K562 (cell line): ENCODE measurements at regions not wholly inside any gene's neighbourhood (a gene's known extent, or its start where the extent isn't known, plus 50 kb on each side); places are given as distances from the start of the nearest gene placed in this dataset.

Experiments
- ATAC-seq: fragments of 200-7000 bp; cut with Tn5 transposase; 3 replicates; pipeline ENCODE4 v1.9.1; 2020; ENCODE audit warnings: moderate library complexity
- BruUV-seq: library from RNA; stranded (reverse); fragments of 400-500 nt; replicated peaks from 2 replicates; lab custom pipeline; 2021; lab: Mats Ljungman, UMichigan
- CTCF ChIA-PET: fragments of 300-600 bp; formaldehyde crosslinking; extraction: SDS; loops from one replicate; lab custom pipeline; 2021; ENCODE audit warnings: low intra/inter-chr PET ratio; lab: Yijun Ruan, JAX
- POLR2A ChIA-PET: fragments of 300-600, 350-650 bp; sonication (Branson Sonifier 250); formaldehyde crosslinking; extraction: SDS; loops from one replicate; lab custom pipeline; 2021; ENCODE audit warnings: antibody characterized with exemption, inconsistent platforms; lab: Yijun Ruan, JAX
- DNase-seq, 4 experiments: peaks; one replicate each; pipeline versions ENCODE4 v3.0.0 to v3.0.0-alpha.2; 2011 to 2018; ENCODE audit warnings: low spot score in 3 of 4, mixed read lengths in 3 of 4; ENCODE audit errors: extremely low read depth in 1 of 4
- FAIRE-seq: peaks from 2 replicates; lab custom pipeline; 2011; peaks lifted over from hg19 to GRCh38; lab: Jason Lieb, UNC
- H2AFZ ChIP-seq: 2 replicates; pipeline ENCODE4 v1.6.0; 2011; ENCODE audit warnings: low read depth, low read length, control low read depth, inconsistent platforms
- H3K27ac ChIP-seq: fragments of 200-600 bp; 3 replicates; pipeline ENCODE4 v1.8.0; 2011; ENCODE audit warnings: low read depth, mild to moderate bottlenecking, control low read depth, inconsistent platforms, low read length, moderate library complexity, mixed read lengths; ENCODE audit errors: extremely low read depth
- H3K27me3 ChIP-seq, 2 experiments: fragments of 300-600 bp in 1 of 2; 2 replicates in 1 of 2; 3 replicates in 1 of 2; pipeline versions ENCODE4 v1.6.0 to v1.8.0; 2011; ENCODE audit warnings: inconsistent platforms in 2 of 2, low read length in 2 of 2, mild to moderate bottlenecking in 1 of 2, mixed read lengths in 1 of 2, moderate library complexity in 1 of 2; ENCODE audit not compliant: control insufficient read depth in 2 of 2, insufficient read depth in 2 of 2
- H3K36me3 ChIP-seq: fragments of 300-600 bp; 3 replicates; pipeline ENCODE4 v1.8.0; 2011; ENCODE audit warnings: mild to moderate bottlenecking, low read length, inconsistent platforms; ENCODE audit not compliant: control insufficient read depth, insufficient read depth
- H3K4me1 ChIP-seq, 2 experiments: fragments of 200-600 bp in 1 of 2; replicated peaks in 1 of 2; 2 replicates in 1 of 2; 3 replicates in 1 of 2; pipeline versions ENCODE4 v1.5.1 to v1.8.0; 2011; ENCODE audit warnings: inconsistent platforms in 2 of 2, low read length in 2 of 2, mild to moderate bottlenecking in 1 of 2, mixed read lengths in 1 of 2, moderate library complexity in 1 of 2; ENCODE audit not compliant: control insufficient read depth in 2 of 2, insufficient read depth in 2 of 2
- H3K4me2 ChIP-seq: 2 replicates; pipeline ENCODE4 v1.6.1; 2011; ENCODE audit warnings: low read length, control low read depth, inconsistent platforms, mixed read lengths; ENCODE audit not compliant: insufficient read depth
- H3K4me3 ChIP-seq: fragments of 200-600 bp; sonication (generic), shearing (Covaris generic); 2 replicates; pipeline ENCODE4 v1.5.1; 2016; ENCODE audit warnings: control low read depth, inconsistent platforms
- H3K79me2 ChIP-seq: fragments of 200-600 bp; 3 replicates; pipeline ENCODE4 v1.8.0; 2011; ENCODE audit warnings: low read length, inconsistent platforms; ENCODE audit not compliant: control insufficient read depth, insufficient read depth
- H3K9ac ChIP-seq, 2 experiments: 2 replicates each; pipeline versions ENCODE4 v1.6.0 to v1.6.1; 2011; ENCODE audit warnings: low read depth in 2 of 2, low read length in 2 of 2, control low read depth in 1 of 2, inconsistent platforms in 1 of 2, mild to moderate bottlenecking in 1 of 2, mixed read lengths in 1 of 2; ENCODE audit not compliant: insufficient read depth in 1 of 2
- H3K9me1 ChIP-seq: one replicate; pipeline ENCODE4 v1.6.0; 2011; ENCODE audit warnings: inconsistent platforms, mild to moderate bottlenecking, low read length, moderate library complexity; ENCODE audit not compliant: control insufficient read depth, insufficient read depth
- H3K9me3 ChIP-seq: replicated peaks from 2 replicates; pipeline ENCODE4 v1.5.1; 2011; ENCODE audit warnings: low read depth, low read length, inconsistent platforms; ENCODE audit not compliant: control insufficient read depth, insufficient read depth
- H4K20me1 ChIP-seq: replicated peaks from 2 replicates; pipeline ENCODE4 v1.6.1; 2011; ENCODE audit warnings: low read length, inconsistent platforms, mixed read lengths; ENCODE audit not compliant: control insufficient read depth, insufficient read depth
- ATF7 ChIP-seq: fragments of 450-650 bp; IDR thresholded peaks from 2 replicates; pipeline ENCODE4 v1.7.1; 2014; ENCODE audit warnings: mild to moderate bottlenecking, moderate library complexity
- BRD4 ChIP-seq: fragments of 200-600 bp; sonication (generic); IDR thresholded peaks from 2 replicates; pipeline ENCODE4 v1.6.1; 2017; ENCODE audit warnings: inconsistent platforms
- CBFA2T2 ChIP-seq: fragments of 450-650 bp; conservative IDR thresholded peaks from 2 replicates; pipeline ENCODE4 v1.6.1; 2017; ENCODE audit warnings: mild to moderate bottlenecking
- CBX5 ChIP-seq: IDR thresholded peaks from 2 replicates; pipeline ENCODE4 v1.6.1; 2014; ENCODE audit warnings: low read depth, borderline replicate concordance
- CCAR2 ChIP-seq: fragments of 200-400 bp; formaldehyde crosslinking; IDR thresholded peaks from 2 replicates; pipeline ENCODE4 v1.6.1; 2017; ENCODE audit warnings: mild to moderate bottlenecking, low read depth, low read length
- DIDO1 ChIP-seq: fragments of 450-650 bp; IDR thresholded peaks from 2 replicates; pipeline ENCODE4 v1.6.1; 2016; ENCODE audit warnings: low read depth, missing biosample characterization, missing genetic modification characterization
- ETV6 ChIP-seq, 3 experiments: fragments of 150-350 bp in 1 of 3; sonication (generic) in 1 of 3; formaldehyde crosslinking in 1 of 3; IDR thresholded peaks; 2 replicates each; pipeline versions ENCODE4 v1.6.1 to v1.8.0; 2014 to 2022; ENCODE audit warnings: borderline replicate concordance in 2 of 3, low read depth in 2 of 3, antibody characterized with exemption in 1 of 3, low read length in 1 of 3, mild to moderate bottlenecking in 1 of 3, missing genetic modification reagents in 1 of 3
- FUS ChIP-seq: fragments of 200-400 bp; formaldehyde crosslinking; optimal IDR thresholded peaks from 2 replicates; pipeline ENCODE3; 2017; ENCODE audit warnings: low read depth, low read length
- KAT7 ChIP-seq: sonication (generic); formaldehyde crosslinking; IDR thresholded peaks from 2 replicates; pipeline ENCODE4 v1.8.0; 2022; ENCODE audit warnings: missing genetic modification reagents, mild to moderate bottlenecking, borderline replicate concordance
- MIER1 ChIP-seq: fragments of 450-650 bp; IDR thresholded peaks from 2 replicates; pipeline ENCODE4 v1.6.1; 2016; ENCODE audit warnings: antibody characterized with exemption, mild to moderate bottlenecking, low read depth
- PRPF4 ChIP-seq: fragments of 200-400 bp; formaldehyde crosslinking; IDR thresholded peaks from one replicate; pipeline ENCODE4 v1.6.1; 2017; ENCODE audit warnings: low read length, low read depth, mild to moderate bottlenecking; ENCODE audit not compliant: insufficient read depth, poor library complexity, severe bottlenecking
- TAF15 ChIP-seq: fragments of 200-400 bp; formaldehyde crosslinking; IDR thresholded peaks from 2 replicates; pipeline ENCODE4 v1.6.1; 2017; ENCODE audit warnings: mild to moderate bottlenecking, low read depth, low read length, moderate library complexity
- ZFX ChIP-seq: sonication (generic); formaldehyde crosslinking; IDR thresholded peaks from 2 replicates; pipeline ENCODE4 v1.8.0; 2022; ENCODE audit warnings: mild to moderate bottlenecking, missing genetic modification reagents, moderate library complexity
- ZKSCAN3 ChIP-seq: fragments of 250-450 bp; sonication (Bioruptor Pico); IDR thresholded peaks from 2 replicates; pipeline ENCODE4 v1.4.0; 2020
- ZNF384 ChIP-seq: IDR thresholded peaks from 2 replicates; pipeline ENCODE4 v1.6.1; 2012; ENCODE audit warnings: low read depth, low read length, improper control_type of control experiment
- ZNF75A ChIP-seq: fragments of 450-650 bp; formaldehyde crosslinking; IDR thresholded peaks from 2 replicates; pipeline ENCODE4 v1.4.0; 2020; ENCODE audit warnings: mild to moderate bottlenecking
- ZNF764 ChIP-seq: fragments of 250-450 bp; sonication (Bioruptor Pico); IDR thresholded peaks from 2 replicates; pipeline ENCODE4 v1.4.0; 2020; ENCODE audit warnings: low read depth, mild to moderate bottlenecking, moderate library complexity
- WGBS: fragments of 100-300 bp; shearing (Covaris generic); methylation state at CpG from one replicate; pipeline ENCODE4 v1.1.6; 2016; ENCODE audit warnings: low coverage, mixed read lengths; ENCODE audit not compliant: insufficient coverage; ENCODE audit errors: missing lambda C conversion rate; 5-methylcytosine and 5-hydroxymethylcytosine counted together
- in situ Hi-C: fragments of 300-500 bp; cut with MboI; formaldehyde crosslinking; loops from 4 replicates; pipeline ENCODE4 v1.15.0; 2018; ENCODE audit warnings: inconsistent platforms, mixed read lengths
- intact Hi-C: fragments of 100-400 bp; cut with micrococcal nuclease; formaldehyde crosslinking; loops from 2 replicates; pipeline ENCODE4 v1.14.2; 2022
- TF ChIP-seq, protein P1 (sequence below): fragments of 450-650 bp; formaldehyde crosslinking; IDR thresholded peaks from 2 replicates; pipeline ENCODE4 v1.4.0; 2022; ENCODE audit warnings: mild to moderate bottlenecking, moderate library complexity
- TF ChIP-seq, protein P2 (sequence below): fragments of 450-650 bp; IDR thresholded peaks from 2 replicates; pipeline ENCODE4 v1.6.1; 2016; ENCODE audit warnings: low read depth, mild to moderate bottlenecking, moderate library complexity
- TF ChIP-seq, protein P3 (sequence below): fragments of 450-650 bp; formaldehyde crosslinking; IDR thresholded peaks from 2 replicates; pipeline ENCODE4 v1.4.0; 2020; ENCODE audit warnings: mild to moderate bottlenecking, moderate library complexity

- CTCF ChIA-PET = no interaction called here
- no peaks in the 10 kb centered on the region for H3K9me1 ChIP-seq
- 0% methylated on average over 4 of the region's 4 CpGs for WGBS
- TF ChIP-seq, protein P1, sequence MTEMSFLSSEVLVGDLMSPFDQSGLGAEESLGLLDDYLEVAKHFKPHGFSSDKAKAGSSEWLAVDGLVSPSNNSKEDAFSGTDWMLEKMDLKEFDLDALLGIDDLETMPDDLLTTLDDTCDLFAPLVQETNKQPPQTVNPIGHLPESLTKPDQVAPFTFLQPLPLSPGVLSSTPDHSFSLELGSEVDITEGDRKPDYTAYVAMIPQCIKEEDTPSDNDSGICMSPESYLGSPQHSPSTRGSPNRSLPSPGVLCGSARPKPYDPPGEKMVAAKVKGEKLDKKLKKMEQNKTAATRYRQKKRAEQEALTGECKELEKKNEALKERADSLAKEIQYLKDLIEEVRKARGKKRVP (CRISPR knock-in tag) = no peak
- no peak for TF ChIP-seq ATF7
- no peak for TF ChIP-seq KAT7 (CRISPR knock-in tag)
- TF ChIP-seq BRD4 = no peak
- TF ChIP-seq PRPF4 = no peak
- TF ChIP-seq ETV6 (IDR thresholded peaks at IDR 0.05; ENCODE audit: borderline replicate concordance in 1 of 2, low read depth in 2 of 2, low read length in 1 of 2) = no peak
- no peak for TF ChIP-seq ETV6 (CRISPR knock-in tag; IDR thresholded peaks at IDR 0.05; ENCODE audit: borderline replicate concordance)
- no peak for TF ChIP-seq DIDO1
- TF ChIP-seq ZNF384 = no peak
- no peak for TF ChIP-seq CCAR2
- no peak for TF ChIP-seq ZNF764 (CRISPR knock-in tag)
- TF ChIP-seq FUS = no peak
- no peak for TF ChIP-seq CBX5
- TF ChIP-seq, protein P2, sequence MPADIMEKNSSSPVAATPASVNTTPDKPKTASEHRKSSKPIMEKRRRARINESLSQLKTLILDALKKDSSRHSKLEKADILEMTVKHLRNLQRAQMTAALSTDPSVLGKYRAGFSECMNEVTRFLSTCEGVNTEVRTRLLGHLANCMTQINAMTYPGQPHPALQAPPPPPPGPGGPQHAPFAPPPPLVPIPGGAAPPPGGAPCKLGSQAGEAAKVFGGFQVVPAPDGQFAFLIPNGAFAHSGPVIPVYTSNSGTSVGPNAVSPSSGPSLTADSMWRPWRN = no peak
- no peak for TF ChIP-seq MIER1
- no peak for TF ChIP-seq ZFX
- TF ChIP-seq TAF15 = no peak
- TF ChIP-seq ZNF75A (CRISPR knock-in tag) = no peak
- TF ChIP-seq ZKSCAN3 (CRISPR knock-in tag) = no peak
- TF ChIP-seq CBFA2T2 = no peak
- TF ChIP-seq, protein P3, sequence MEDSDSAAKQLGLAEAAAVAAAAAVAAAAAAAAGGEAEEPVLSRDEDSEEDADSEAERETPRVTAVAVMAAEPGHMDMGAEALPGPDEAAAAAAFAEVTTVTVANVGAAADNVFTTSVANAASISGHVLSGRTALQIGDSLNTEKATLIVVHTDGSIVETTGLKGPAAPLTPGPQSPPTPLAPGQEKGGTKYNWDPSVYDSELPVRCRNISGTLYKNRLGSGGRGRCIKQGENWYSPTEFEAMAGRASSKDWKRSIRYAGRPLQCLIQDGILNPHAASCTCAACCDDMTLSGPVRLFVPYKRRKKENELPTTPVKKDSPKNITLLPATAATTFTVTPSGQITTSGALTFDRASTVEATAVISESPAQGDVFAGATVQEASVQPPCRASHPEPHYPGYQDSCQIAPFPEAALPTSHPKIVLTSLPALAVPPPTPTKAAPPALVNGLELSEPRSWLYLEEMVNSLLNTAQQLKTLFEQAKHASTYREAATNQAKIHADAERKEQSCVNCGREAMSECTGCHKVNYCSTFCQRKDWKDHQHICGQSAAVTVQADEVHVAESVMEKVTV (CRISPR knock-in tag) = no peak
- H3K9ac ChIP-seq = no peak overlapping the region
- no peak overlapping the region for H3K4me3 ChIP-seq
- no peaks in the 10 kb centered on the region for H3K9me3 ChIP-seq
- ATAC-seq (no peak), FAIRE-seq (no peak), DNase-seq (no peak)
- intact Hi-C loops = no loop called here
- no peaks in the 10 kb centered on the region for H3K36me3 ChIP-seq
- in situ Hi-C loops = no loop called here
- H3K27me3 ChIP-seq = no peaks in the 10 kb centered on the region
- H2AFZ ChIP-seq = no peak overlapping the region
- H3K4me1 ChIP-seq = no peaks in the 10 kb centered on the region
- POLR2A ChIA-PET = no interaction called here
- H4K20me1 ChIP-seq = no peaks in the 10 kb centered on the region
- no peaks in the 10 kb centered on the region for H3K79me2 ChIP-seq
- no peak overlapping the region for H3K4me2 ChIP-seq
- no peak overlapping the region for H3K27ac ChIP-seq
- BruUV-seq = no TSS peak
Observed at GRCh38 chr2:78020491-78020890, 498.3 kb upstream of the LRRTM4 start.
